ENCODE measurements at regions not wholly inside any gene's neighbourhood (a gene's known extent, or its start where the extent isn't known, plus 50 kb on each side); places are given as distances from the start of the nearest gene placed in this dataset.

- no peak for TF ChIP-seq CTCF (IDR thresholded peaks at IDR 0.05)
- TF ChIP-seq POLR2AphosphoS5 (IDR thresholded peaks at IDR 0.05; ENCODE audit: insufficient read depth in 1 of 2, low read depth in 1 of 2) = no peak
- TF ChIP-seq POLR2A (IDR thresholded peaks at IDR 0.05) = no peak
Measured at GRCh38 chr7:124398937-124399552, 366.2 kb upstream of the TMEM229A start.

Measured in vagina (tissue), 2 donors.